ENCODE measurements at regions not wholly inside any gene's neighbourhood (a gene's known extent, or its start where the extent isn't known, plus 50 kb on each side); places are given as distances from the start of the nearest gene placed in this dataset.

DNA sequence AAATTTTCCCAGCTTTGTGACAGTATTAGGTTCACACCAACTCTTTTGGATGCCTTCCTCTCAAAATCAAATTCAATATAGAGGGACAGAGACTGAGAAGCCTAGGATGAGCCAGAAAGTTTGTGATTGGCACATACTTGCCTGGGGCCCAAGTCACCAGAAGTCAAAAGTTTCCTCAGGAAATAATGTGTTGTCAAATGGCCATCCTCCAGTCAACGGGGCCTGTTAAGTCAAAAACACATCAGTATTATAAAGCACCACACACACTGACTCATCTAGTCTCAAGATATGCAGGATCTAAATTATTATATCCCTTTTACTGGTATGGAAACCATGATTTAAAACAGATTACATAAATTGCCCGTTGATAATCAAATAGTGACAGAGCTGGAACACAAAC, 158.1 kb downstream of the AHR start:
- Histone ChIP-seq H4K20me1 (ENCODE audit: low read depth, low read length) (no peaks in the 10 kb centered on the region), H2AFZ (ENCODE audit: low read depth, low read length, severe bottlenecking) (no peak overlapping the region), H3K9me2 (replicated peaks; ENCODE audit: insufficient read depth, low read length) (no peaks in the 10 kb centered on the region), H3K4me3 (ENCODE audit: insufficient read depth, low read length, poor library complexity, severe bottlenecking) (no peak overlapping the region), H3K9me3 (ENCODE audit: insufficient read depth, low read length) (no peaks in the 10 kb centered on the region), H3K27ac (ENCODE audit: low read depth, low read length) (no peak overlapping the region), H3K4me2 (ENCODE audit: low read depth, low read length, poor library complexity, severe bottlenecking) (no peak overlapping the region), H3F3A (ENCODE audit: insufficient read depth) (no peaks in the 10 kb centered on the region), H3K9ac (ENCODE audit: low read length) (no peak overlapping the region), H3K27me3 (ENCODE audit: low read length) (no peaks in the 10 kb centered on the region), H3K79me2 (ENCODE audit: insufficient read depth, low read length) (no peaks in the 10 kb centered on the region), H3K36me3 (ENCODE audit: low read length) (no peaks in the 10 kb centered on the region)
- TF ChIP-seq EZH2phosphoT487 (conservative IDR thresholded peaks at IDR 0.05; ENCODE audit: low read length) = no peak
- TF ChIP-seq, protein P1, sequence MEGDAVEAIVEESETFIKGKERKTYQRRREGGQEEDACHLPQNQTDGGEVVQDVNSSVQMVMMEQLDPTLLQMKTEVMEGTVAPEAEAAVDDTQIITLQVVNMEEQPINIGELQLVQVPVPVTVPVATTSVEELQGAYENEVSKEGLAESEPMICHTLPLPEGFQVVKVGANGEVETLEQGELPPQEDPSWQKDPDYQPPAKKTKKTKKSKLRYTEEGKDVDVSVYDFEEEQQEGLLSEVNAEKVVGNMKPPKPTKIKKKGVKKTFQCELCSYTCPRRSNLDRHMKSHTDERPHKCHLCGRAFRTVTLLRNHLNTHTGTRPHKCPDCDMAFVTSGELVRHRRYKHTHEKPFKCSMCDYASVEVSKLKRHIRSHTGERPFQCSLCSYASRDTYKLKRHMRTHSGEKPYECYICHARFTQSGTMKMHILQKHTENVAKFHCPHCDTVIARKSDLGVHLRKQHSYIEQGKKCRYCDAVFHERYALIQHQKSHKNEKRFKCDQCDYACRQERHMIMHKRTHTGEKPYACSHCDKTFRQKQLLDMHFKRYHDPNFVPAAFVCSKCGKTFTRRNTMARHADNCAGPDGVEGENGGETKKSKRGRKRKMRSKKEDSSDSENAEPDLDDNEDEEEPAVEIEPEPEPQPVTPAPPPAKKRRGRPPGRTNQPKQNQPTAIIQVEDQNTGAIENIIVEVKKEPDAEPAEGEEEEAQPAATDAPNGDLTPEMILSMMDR (IDR thresholded peaks at IDR 0.05; ENCODE audit: insufficient read depth, low read length, poor library complexity, severe bottlenecking) = no peak

DNA sequence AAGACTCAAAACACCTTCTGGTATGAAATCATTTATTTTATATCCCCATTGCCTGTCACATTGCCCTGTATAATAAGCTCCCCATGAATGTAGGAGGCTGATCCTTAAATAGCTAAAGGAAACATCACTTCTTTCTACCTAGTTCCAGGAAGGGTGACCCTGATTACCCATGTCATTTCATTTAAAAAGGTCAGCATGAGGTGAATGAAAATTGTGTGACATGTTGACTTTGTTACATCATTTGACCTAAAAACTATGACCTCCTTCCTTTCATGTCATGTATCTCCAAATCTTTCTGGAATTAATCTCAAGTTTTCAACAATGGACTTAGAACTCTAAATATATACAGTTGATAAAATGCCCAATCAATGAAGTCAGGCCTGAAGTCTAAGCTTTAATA, 161.5 kb downstream of the AHR start:
- TF ChIP-seq EZH2phosphoT487 (conservative IDR thresholded peaks at IDR 0.05; ENCODE audit: low read length) = no peak
- TF ChIP-seq, protein P1 (IDR thresholded peaks at IDR 0.05; ENCODE audit: insufficient read depth, low read length, poor library complexity, severe bottlenecking) = no peak
- Histone ChIP-seq H2AFZ (ENCODE audit: low read depth, low read length, severe bottlenecking) (peak overlapping the region; percentile 7), H4K20me1 (ENCODE audit: low read depth, low read length) (no peaks in the 10 kb centered on the region), H3K79me2 (ENCODE audit: insufficient read depth, low read length) (no peaks in the 10 kb centered on the region), H3K9me2 (replicated peaks; ENCODE audit: insufficient read depth, low read length) (no peaks in the 10 kb centered on the region), H3K9ac (ENCODE audit: low read length) (no peak overlapping the region), H3F3A (ENCODE audit: insufficient read depth) (no peaks in the 10 kb centered on the region), H3K4me3 (ENCODE audit: insufficient read depth, low read length, poor library complexity, severe bottlenecking) (no peak overlapping the region), H3K9me3 (ENCODE audit: insufficient read depth, low read length) (no peaks in the 10 kb centered on the region), H3K27ac (ENCODE audit: low read depth, low read length) (no peak overlapping the region), H3K36me3 (ENCODE audit: low read length) (no peaks in the 10 kb centered on the region), H3K4me2 (ENCODE audit: low read depth, low read length, poor library complexity, severe bottlenecking) (no peak overlapping the region), H3K27me3 (ENCODE audit: low read length) (no peaks in the 10 kb centered on the region)

DNA sequence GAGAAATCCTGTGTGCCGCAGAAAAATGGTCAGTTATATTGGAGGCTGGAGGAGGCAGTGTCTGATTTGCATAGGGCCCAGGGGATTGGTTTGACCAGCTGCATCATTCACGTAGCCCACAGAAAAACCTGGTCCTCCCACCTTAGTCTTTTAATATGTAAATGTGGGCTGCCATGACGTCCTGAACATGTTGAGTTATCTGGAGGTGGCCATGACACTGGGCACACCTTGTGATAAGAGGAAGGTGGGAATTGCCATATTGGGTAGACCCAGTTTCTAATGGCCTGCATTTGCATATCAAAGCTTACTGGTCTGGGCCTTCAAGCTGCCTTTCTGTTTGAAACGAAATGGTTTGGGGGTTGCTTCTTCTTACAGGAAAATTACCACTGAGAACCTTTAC, 162.2 kb downstream of the AHR start:
- Histone ChIP-seq H3K27me3 (ENCODE audit: low read length) (no peaks in the 10 kb centered on the region), H3K4me2 (ENCODE audit: low read depth, low read length, poor library complexity, severe bottlenecking) (no peak overlapping the region), H3K4me3 (ENCODE audit: insufficient read depth, low read length, poor library complexity, severe bottlenecking) (no peak overlapping the region), H3K9ac (ENCODE audit: low read length) (no peak overlapping the region), H3K79me2 (ENCODE audit: insufficient read depth, low read length) (no peaks in the 10 kb centered on the region), H3F3A (ENCODE audit: insufficient read depth) (no peaks in the 10 kb centered on the region), H3K9me2 (replicated peaks; ENCODE audit: insufficient read depth, low read length) (no peaks in the 10 kb centered on the region), H3K9me3 (ENCODE audit: insufficient read depth, low read length) (no peaks in the 10 kb centered on the region), H4K20me1 (ENCODE audit: low read depth, low read length) (no peaks in the 10 kb centered on the region), H3K27ac (ENCODE audit: low read depth, low read length) (no peak overlapping the region), H3K36me3 (ENCODE audit: low read length) (no peaks in the 10 kb centered on the region), H2AFZ (ENCODE audit: low read depth, low read length, severe bottlenecking) (peak overlapping the region; percentile 7)
- TF ChIP-seq, protein P1 (IDR thresholded peaks at IDR 0.05; ENCODE audit: insufficient read depth, low read length, poor library complexity, severe bottlenecking) = no peak
- no peak for TF ChIP-seq EZH2phosphoT487 (conservative IDR thresholded peaks at IDR 0.05; ENCODE audit: low read length)
